ENCODE measurements at regions not wholly inside any gene's neighbourhood (a gene's known extent, or its start where the extent isn't known, plus 50 kb on each side); places are given as distances from the start of the nearest gene placed in this dataset.

DNA sequence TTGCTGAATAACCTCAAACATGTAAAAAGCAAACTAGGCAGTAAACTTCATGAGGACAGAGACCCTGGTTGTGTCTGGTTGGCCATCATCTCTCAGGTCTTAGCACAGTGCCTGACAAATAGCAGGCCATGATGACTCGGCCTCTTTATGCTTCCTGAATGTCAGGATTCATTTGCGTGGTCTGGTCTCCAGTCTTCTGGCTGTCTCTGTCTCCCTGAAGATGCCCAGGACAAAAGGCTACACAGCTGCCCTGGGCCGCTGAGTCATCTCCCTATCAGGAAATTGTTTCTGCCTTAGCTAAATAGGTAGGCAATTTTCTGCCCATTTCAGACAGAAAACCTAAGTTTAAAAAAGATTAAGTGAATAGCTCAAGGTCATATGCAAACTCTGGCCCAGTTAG is 84.1 kb upstream of the FNDC3A start:
- DNase-seq (ENCODE audit: low read depth): no peak

DNA sequence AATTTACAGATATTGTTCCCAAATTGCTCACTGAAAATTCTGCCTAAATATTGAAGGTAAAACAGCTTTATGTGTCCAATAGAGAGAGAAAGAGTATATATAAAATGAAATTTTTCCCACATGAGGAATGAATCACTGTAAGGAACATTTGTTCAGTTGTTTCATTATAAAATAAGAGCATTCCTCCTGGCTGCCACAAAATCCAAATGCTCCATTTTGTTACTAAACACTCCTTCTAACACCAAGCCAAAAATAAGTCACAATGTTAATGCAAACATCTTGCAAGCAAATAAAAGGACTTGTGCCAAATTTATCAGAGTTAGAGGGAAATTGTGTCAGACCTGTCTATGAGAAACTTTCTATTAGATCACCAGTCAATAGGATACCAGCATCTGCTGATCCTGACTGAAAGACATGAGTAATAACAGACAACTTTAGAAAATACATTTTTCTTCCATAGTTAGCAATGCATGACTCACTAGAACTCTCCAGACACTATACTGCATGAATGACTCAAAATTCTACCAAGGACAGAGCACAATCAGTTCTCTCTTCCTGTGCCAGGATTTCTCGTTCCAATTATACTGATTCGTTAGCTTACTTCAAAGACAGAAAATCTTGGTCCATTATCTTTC is 83.5 kb upstream of the FNDC3A start:
- DNase-seq (ENCODE audit: low read depth): peak; percentile 68

DNA sequence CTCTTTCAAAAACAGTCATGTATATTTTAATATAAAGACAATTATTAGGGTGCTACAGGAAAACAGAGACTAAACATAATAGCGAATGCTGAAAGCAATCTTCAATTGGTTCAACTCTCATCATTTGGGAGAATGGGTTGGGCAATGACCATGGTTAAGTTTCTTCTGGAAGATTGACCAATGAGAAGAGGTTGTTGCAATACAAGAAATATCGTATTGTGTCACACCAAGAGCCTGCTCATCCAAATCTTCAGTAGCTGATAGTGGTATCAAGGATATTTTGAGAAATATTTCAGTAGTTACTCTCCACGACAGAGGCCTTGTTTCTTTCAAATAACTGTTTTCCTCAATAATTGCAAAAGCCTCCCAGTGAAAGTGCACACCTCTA is 83.0 kb upstream of the FNDC3A start:
- DNase-seq (ENCODE audit: low read depth): no peak

DNA sequence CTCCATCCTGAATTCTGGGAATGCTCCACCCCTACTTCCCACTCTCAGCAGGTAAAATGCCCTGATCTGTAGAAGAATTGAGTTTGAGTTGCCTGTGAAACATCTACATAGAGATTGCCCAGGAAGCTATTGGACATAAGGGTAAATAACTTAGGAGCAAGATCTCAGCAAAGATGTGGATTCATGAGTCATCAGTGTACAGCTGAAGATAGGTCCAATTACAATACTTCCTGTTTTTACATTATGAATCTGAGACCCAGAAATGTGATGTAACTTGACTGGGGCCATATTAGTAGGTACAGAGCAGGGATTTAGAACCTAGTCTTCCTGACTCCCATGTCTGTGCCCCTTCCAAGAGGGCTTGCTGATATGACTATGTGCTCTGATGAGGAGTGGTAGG is 79.4 kb upstream of the FNDC3A start:
- DNase-seq (ENCODE audit: low read depth): no peak

DNA sequence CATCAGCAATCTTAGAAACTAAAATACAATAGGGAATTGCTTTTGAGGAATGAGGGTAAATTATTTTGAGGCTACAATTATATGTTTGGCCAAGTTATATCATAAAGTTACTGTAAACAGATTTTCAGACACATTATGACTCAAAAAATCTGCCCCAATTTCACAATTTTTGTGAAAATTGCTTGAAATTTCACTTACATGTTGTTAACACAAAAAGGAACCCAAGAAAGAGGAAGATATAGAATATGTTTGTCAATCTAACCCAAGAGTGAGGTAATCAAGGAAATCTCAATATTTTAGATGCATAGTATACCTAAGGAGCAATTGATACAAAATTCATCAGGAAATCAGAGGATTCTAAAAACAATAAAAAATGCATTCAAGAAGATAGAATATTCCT is 73.9 kb upstream of the FNDC3A start:
- no peak for DNase-seq (ENCODE audit: low read depth)

DNA sequence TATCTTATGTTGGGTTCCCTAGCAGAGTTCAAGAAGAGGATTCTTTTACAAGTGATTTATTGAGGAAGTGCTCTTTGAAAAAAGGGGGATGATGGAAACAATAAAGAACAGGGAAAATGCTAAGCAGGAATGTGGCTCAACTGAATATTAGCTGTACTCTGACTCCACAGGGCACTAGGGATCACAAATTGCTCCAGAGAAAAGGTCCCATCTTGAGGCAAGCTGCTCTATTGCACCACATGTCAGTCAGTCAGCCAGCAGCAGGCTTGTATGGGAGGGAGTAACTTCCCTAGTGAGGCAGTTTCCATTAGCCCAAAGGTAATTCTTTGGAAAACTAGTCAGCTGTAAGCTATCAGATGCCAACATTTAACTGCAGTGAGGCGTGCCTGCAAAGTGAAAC is 73.3 kb upstream of the FNDC3A start:
- DNase-seq (ENCODE audit: low read depth): no peak

DNA sequence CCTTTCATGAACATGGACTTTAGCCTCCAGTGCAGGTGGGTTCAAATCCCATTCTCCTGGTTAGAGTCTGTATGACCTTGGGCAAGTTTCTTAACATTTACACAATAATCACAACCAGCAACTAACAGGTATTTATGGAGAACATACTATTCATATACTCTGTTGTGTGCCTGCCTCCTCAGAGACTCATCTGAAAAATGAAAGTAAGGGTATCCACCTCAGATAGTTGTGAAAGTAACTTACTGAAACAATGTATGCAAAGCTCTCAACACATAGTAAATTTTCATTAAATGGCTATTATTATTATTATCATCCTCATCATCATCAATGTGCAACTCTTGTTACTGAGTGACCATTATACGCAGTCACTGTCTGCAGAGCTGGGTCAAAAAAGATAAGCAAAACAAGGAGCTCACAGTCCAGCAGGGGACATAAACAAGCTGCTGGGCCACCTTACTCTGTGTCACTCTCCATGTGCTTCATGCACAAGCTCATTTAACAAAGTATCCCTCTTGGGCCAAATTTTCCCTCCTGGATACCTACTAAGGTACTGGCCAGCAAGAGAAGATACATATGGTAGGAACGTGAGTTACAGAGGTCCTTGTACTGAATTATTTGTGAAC is 70.9 kb upstream of the FNDC3A start:
- no peak for DNase-seq (ENCODE audit: low read depth)

DNA sequence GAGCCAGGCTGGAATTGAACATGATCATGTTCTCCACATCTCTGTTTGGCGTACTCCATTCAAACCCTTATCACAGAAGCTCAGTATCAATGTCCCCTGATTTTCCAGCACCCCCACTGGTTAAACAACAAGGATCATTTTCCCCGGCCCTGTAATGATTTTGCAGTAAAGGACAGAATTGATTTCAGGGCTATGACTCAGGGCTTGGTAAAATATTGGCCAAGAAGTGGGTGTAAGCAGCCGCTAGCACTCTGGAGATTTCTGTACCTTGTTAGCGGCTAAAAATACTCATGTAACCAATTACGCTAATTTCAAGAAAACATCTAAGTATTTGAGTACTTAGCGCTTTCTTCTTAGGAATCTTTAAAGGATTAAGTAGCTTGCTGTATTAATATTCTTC is 69.5 kb upstream of the FNDC3A start:
- DNase-seq (ENCODE audit: low read depth): no peak

DNA sequence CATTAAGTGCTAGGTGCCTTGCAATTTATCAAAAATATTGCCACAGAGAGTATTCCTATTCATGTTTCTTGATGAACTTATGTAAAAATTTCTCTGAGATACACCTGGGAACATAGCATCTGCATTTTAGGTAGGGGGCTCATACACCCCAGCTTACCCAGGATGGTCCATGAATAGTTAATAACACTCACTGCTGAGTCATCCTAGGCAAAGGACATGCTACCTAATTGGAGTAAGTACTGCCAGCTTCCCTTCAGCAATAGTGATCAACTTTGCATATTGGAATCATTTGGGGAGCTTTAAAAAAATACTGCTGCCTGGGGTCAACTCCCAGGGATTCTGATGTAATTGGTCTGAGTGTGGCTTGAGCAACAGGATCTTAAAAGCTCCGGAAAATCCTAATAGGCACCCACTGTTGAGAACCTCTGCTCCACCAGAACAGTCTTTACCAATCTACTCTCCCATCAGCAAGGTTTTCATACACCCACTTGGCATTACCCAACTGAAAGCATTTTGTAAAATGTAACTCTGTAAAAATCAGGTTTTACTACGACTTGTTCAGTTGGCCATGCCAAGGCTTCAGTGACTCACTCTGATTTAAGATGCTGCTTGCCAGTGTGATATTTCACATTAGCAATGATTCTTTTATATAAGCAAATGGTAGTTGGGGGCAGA is 67.2 kb upstream of the FNDC3A start:
- no peak for DNase-seq (ENCODE audit: low read depth)

DNA sequence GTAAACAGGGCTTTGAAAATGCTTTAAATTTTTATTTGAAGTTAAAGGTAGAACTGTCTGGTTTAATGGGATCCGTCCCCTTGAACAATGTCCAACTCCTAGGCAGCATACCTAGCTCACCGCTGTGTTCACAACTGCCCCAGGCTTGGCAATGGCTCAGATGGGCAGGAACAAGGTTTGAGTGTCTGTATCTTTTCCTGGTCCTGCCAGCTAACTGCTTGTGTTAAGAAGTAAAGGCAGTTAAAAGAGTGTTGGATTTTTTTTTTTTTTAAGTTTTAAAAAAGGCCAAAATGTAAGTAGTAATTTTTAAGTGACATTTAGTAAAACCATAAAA is 66.7 kb upstream of the FNDC3A start:
- DNase-seq (ENCODE audit: low read depth): no peak

DNA sequence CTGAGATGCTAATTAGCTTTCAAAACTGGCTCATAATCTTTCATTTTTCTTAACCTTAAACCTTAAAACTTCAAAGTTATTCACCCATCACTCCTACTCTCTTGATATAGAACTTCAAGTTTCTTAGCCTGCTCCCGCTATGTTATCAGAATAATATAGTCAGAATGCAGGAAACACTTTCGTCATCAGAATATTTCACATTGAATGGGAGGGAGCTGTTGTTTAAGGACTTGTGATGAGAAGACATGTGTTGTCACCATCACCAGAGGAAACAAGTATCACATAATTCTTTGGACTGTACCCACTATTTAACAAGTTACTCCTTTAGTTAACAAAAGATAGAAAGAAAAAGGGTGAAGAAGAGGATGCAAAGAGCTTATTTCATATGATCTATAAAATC is 65.0 kb upstream of the FNDC3A start:
- no peak for DNase-seq (ENCODE audit: low read depth)

DNA sequence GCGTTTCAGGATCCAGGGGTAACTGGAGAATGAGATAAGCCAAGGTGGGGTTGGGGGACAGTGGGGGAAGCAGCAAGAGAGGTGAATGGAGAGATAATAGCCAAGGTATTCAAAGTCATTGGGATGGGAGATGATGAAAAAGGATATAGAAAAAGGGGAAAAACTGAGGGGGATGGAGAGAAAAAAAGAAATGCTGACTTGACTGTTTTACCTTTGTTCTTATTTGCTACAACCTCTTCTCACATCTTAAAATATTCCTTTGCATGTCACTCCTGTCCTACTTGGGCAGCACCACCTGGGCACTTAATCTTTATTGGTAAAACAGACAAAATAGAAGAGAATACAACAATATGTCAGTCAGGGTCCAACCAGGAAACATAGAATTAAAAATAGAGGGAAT is 56.0 kb upstream of the FNDC3A start:
- no peak for DNase-seq (ENCODE audit: low read depth)

DNA sequence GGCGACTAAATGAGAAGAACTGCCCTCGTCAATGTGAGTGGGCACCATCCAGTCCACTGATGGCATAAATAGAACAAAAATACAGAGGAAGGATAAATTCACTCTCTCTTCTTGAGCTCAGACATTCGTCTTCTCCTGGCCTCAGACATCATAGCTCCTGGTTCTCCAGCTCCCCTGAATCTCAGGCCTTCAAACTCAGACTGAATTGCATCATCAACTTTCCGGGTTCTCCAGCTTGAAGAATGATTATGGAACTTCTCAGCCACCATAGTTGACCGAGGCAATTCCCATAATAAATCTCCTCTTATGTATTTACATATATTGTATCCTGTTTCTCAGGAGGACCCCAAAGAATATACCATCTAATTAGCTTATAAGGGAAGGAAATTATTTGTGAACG is 55.0 kb upstream of the FNDC3A start:
- no peak for DNase-seq (ENCODE audit: low read depth)

DNA sequence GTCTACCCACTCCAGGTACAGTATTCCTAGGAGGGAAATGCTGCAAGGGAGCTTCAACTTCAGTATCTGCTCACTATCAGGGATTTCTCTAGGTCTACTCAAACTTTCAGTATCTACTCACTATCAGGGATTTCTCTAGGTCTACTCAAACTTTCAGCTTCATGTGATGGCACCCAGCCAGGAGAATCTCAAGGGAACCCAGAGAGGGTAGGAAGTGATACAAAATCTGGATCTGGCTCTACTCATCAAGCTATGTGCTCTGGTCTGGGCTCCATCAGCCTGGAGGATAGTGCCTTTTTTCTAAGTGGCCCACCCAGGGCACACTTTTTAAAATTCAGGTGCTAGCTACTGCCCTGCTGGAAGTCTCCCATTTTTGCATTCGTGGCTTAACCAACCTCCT is 52.3 kb upstream of the FNDC3A start:
- DNase-seq (ENCODE audit: low read depth): no peak

DNA sequence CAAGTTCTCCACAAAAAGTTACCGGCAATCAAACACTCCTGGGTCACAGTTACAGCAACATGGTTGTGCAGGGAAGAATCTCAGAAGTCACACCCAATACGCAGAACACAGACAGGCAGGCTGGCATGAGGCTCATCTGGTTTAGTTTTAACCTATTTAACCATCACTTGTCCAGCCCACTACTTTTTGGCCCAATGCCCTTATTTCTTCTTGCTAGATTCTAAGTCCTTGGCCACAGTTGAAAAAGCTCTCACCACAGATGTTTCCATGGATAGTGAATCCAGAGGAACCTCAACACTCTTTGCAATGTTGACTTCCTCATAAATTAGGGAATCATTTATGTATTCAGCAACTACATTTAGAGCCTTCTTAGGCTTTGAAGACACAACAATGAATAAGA is 50.7 kb upstream of the FNDC3A start:
- DNase-seq (ENCODE audit: low read depth): no peak

Measured in HS-5 (cell line).